NCI-H82 (cell line): ENCODE measurements at regions not wholly inside any gene's neighbourhood (a gene's known extent, or its start where the extent isn't known, plus 50 kb on each side); places are given as distances from the start of the nearest gene placed in this dataset.
"Not testable (repeated sequence)": the region's sequence is repeated elsewhere in the genome, so short reads cannot be mapped to it uniquely, and the experiment has no call there.

Experiments used
- DNase-seq: peaks from one replicate; lab custom pipeline; 2025; lab: John Stamatoyannopoulos, UW

DNA sequence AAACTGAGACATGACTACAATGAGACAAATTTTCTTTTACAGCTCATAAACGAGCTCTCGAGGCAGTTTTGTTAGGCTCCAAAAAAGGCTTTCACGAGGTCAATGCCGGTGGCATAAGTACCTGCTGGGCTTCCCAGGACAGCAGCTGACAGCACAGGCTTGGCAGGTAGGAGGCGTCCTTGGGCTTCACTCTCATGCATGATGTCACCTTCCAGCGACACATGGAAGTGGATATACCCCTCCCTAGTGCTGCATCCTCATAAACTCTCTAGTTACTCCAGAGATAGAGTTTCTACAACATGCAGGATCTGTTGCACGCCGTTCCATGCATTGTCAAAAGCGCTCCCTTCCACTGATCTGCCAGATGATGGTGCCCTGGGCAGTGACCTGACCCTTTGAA lies 112.5 kb upstream of the PAXBP1 start:
- peak; percentile 46 for DNase-seq

DNA sequence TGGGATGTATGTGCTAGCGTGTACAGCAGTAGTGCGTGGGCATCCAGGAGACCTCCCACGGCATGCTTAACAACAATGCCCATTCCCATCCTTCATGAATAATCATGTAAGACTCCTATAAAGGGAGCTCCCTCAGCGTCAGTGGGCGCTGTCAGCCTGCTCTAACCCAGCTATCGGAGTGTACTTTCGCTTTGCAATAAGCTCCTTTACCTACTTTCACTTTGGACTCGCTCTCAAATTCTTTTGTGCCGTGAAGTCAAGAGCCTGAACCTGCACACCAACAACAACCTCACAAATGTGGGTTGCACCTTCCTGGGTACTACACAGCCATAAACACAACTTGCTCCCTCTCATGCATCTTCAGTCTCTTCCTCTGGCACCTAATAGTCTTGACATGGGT lies 114.8 kb upstream of the PAXBP1 start:
- no peak for DNase-seq

DNA sequence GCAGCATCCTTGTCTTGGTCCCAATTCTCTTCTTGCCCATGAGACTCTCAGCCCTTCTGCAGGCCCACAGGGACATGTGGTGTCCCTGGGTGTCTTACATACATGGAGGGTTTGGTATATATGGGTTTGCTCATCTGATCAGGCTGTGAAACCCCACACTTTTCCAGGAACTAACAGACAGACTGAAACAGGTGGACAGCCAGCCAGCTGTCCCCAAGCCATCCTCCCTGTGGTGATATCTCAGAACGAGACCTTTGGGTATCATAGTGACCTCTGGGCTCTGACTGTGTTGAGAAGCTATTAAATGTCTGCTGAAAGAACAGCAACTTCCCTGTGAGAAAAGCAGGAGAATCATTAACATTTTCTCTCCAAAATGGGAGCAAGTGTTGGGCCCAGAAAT lies 115.5 kb upstream of the PAXBP1 start:
- no peak for DNase-seq

DNA sequence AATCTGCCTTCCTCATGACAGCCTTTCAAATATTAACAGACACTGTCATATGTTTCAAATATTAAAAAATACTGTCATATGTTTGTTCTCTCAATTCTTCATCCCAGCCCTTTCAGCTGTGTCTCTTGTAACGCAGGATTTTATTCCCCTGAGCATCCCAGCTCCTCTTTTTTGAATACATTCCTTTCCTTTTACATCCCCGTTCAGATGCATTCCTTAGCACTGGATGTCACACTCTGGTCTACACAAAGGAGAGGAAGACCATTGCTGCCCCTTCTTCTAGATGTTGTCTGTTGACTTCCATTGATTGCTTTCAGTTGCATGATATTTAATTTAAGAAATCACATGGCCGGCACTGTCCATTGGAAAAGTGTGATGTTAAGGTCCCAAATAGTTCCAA lies 117.4 kb upstream of the PAXBP1 start:
- no peak for DNase-seq

DNA sequence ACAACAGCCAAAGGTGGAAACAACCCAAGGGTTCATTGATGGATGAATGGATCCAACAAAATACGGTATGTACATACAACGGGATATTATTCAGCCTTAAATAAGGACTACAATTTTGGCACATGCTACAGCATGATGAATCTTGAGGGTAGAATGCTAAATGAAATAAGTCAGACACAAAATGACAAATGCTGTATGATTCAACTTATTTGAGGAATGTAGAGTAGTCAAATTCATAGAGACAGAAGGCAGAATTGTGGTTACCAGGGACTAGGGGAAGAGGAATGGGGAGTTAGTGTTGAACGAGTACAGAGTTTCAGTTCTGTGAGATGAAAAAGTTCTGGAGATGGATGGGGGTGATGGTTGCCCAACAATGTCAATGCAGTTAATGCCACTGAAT lies 118.0 kb upstream of the PAXBP1 start:
- DNase-seq, result no peak

DNA sequence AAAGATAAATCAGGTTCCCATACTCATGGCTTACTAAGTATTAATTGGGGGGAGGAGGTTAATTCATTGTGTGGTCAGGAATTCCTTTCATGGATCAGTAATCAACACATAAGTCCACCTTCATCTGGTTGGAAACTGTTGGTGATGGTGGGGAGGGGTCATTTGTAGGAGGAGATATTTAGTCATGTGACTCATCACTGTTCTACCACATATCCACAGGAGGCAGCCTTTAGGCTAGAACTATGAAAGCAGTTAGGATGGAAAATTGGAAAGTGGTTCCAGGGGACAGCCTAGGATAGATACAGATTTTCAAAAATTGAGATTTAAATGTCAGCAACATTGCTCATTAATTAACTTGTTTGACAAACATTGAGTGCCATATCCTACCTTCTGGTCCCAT lies 122.8 kb upstream of the PAXBP1 start:
- no peak for DNase-seq

DNA sequence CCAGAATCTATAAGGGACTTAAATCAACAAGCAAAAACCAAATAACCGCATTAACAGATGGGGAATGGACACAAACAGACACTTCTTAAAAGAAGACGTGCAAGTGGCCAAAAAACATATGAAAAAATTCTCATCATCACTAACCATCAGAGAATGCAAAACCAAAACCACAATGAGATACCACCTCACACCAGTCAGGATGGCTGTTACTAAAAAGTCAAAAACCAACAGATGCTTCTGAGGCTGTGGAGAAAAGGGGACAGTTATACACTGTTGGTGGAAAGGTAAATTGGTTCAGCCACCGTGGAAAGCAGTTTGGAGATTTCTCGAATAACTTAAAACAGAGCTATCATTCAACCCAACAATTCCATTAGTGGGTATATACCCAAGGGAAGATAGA lies 124.9 kb upstream of the OLIG2 start:
- DNase-seq, result no peak

DNA sequence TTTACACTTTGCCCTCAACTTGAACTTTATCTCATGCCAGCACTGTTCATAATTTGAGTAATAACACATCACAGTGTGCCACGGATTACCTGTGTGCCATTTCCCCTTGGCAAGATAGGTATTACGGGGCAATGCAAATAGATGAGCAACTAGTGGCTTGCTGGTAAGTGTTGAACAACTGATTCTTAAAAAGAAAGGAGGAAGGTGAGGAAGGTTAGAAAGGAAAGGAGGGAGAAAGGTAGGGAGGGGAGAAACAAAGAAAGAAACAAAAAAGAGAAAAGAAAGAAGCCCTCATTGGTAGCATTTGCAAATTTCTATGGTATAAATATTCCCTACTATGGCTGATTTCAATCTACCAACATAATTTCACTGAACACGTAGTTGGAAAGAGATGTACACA lies 118.2 kb upstream of the OLIG2 start:
- DNase-seq, result no peak

DNA sequence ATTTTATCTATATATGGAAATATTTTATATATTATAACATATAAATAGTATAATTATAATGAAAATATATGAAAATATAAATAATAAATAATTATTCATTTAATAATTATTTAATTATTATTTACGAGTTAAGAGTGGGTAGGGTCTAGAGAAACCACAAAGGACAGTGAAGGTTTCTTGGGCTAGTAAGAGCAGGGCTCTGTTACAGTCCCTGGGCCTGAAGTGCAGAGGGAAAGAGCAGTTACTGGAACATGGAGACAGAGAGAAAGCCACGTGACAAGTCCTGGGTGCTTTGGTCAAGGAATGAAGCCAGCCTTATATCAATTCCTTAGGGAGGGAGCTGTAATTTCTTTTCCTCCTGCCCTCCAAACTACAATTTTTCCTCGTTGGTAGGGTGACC lies 117.2 kb upstream of the OLIG2 start:
- DNase-seq, result peak; percentile 43

DNA sequence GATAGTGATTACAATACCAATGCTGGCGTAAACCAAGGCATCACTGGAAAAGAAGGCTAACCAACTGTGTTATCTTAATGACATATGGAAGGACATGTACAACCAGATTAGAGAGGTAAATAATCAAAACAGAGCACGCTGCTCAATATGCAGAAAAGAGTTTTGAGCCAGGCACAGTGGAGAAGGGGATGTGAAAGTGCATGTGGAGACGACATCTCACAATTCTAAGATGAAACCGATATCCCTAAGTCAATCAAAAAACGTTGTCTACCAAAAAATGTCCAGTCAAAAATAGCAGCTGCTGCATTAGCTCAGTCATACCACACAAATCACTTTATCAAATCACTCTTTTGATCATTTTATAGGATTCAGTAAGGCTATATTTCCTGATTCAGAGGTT lies 116.3 kb upstream of the OLIG2 start:
- DNase-seq, result no peak

DNA sequence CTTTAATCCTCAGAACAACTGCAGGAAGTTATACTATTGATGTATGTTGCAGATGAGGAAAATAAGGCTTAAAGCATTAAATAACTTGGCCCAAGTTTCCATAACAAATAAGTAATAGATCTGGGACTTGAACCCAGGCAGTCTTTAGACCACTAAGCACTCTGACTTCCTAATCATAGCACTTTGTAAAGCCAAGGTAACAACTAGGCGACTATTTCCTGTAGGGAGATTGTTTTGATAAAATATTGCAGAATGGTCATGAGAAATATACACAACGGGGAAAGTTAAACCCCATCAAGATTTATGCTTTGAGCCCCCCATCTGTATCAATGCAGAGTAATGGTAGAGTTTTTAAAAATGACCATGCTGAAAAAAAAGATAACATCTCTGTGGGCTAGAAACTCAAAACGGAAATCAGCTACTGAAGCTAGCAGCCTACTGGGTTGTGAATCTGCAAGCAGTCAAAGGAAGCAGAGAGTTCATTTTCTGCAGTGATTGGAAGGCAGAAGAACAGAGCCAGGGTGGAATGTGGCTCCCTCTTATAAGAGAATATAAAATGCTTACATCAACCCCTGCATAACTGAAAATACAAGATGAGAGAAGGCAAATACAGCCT lies 111.2 kb upstream of the OLIG2 start:
- no peak for DNase-seq

DNA sequence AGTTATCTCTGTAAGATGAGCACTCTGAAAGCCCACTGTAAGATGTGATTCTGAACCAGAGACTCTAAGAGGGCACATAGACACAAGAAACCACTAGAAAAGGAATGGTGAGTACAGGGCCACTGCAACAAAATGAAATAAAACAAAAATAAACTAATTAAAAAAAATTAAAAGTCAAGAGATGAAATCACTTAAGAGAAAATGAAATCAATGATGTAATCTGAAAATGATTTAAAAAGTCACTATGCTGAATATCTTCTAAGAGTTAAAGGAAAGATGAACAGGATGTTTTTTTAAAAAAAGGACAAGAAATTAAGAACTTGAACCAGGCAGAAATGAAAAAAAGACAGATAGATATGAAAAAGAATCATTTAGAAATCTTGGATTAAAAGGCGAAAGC lies 110.6 kb upstream of the OLIG2 start:
- DNase-seq, result no peak

DNA sequence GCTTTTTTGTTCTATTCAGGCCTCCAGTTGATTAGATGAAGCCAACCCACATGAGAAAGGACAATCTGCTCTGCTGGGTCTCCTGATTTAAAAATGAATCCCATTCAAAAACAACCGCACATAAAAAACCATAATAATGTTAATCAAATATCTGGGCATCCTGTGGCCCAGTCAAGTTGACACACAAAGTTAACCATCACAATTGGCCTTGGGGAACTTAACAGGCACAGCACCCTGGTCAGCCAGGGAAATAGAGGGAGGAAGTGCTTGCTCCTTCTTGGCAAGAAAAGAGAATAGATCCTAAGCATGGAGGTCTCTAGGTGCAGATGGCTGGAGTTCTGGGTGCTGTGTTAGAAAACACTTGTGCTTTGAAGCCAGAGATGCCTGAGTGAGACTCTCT lies 109.6 kb upstream of the OLIG2 start:
- DNase-seq, result no peak

DNA sequence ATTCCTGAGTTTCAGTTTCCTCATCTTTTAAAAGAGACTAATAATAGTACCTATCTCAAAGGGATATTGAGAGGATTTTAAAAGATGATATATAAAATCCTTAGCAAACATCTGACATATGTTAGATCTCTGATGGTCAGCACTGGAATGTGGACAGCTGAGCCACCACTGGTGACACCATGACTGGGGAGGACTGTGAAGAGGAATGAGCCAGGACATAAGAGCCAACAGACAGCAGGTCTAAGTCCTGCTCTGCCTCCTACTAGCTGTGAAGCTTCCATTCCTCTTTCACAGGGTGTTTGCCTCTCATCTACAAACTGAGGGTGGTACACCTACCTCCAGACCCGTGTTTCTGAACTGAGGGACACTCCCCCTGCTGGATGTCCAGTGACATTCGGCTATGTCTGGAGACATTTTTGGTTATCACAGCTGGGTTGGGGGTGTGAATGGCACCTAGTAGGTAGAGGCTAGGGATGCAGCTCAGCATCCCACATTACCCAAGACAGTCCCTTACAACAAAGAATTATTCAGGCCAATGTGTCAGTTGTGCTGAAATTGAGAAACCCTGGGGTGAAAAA lies 109.1 kb upstream of the OLIG2 start:
- DNase-seq, result peak; percentile 45

DNA sequence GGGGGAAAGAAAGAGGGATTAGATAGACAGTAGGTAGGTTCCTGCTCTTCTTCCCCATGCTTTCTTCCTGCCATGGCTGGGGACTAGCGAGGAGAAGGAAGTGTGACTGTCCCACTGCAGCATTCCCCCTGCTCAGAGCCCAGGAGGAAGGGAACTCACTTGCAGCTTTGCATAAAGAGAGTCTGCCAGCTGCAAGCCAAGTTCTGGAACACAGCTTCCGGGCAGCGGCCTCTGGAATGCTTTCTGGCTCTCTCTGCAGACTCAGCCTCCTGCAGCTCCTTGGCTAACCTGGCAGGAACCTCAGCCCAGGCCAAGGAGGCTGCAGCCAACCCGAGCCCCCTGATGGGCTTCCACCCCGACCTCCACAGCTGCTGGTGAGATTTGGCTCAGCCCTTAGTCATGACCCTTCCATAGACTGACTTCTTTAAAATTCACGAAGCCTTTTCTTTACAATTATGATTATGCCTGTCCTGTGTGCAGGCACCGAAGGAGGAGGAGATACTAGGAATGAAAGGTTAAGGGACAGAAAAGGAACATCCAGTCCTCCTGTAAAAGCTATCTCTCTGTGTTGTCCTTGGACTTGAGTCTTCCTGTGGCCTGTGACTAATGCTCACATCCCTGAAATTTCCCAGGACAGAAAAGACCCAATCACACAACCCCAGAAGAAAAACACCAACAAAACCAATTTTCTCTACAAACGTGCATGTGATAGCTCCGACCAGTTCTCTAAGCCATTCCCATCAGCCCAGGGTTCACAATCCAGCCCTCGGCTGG lies 108.2 kb upstream of the OLIG2 start:
- DNase-seq, result no peak

DNA sequence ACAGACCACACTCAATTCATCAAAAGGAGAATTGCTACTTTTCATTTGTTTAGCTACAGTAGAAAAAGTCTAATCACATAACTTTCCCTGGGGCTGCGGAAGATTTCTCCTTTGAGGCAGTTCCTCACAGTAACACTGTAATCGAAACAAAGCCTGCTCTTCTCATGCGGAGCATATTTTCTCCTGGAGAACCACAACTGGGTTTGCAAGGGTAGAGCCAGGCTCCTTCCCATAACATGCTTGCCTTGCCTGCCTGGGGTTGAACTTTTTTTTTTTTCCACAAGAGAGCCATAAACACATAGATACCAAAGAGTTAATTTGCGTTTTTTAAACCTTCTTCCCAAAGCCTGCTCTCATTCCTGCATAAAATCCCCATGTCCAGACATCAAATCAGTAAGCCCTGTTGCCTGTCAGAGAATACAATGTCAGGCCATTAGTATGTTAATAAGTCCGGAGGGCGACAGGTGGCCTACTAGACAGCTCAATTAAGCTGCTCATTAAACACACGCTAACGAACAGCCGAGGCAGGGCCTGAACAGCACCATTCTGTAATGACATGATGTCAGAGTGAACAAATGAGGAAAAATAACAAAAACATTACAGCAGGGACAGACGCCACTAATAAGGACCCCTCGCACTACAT lies 107.1 kb upstream of the OLIG2 start:
- DNase-seq, result peak; percentile 82

DNA sequence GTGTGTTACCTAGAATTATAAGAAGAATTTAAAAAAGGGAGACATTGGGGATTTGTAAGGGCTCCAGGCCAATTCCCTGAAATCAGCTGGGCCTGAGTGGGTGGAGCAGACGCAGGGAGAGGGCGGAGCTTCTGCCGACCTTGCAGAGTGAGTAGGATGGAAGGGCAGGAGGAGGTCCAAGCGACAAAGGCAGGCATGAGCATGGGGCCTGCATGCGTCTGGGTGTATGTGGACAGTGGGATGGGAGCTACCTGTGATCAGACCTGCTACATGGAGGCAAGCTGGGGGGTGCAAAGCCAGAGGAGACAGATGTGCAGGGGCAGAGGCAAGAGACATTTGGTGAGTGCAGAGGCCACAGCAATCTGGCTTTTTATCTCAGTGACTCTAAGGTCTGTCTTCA lies 105.3 kb upstream of the OLIG2 start:
- no peak for DNase-seq

DNA sequence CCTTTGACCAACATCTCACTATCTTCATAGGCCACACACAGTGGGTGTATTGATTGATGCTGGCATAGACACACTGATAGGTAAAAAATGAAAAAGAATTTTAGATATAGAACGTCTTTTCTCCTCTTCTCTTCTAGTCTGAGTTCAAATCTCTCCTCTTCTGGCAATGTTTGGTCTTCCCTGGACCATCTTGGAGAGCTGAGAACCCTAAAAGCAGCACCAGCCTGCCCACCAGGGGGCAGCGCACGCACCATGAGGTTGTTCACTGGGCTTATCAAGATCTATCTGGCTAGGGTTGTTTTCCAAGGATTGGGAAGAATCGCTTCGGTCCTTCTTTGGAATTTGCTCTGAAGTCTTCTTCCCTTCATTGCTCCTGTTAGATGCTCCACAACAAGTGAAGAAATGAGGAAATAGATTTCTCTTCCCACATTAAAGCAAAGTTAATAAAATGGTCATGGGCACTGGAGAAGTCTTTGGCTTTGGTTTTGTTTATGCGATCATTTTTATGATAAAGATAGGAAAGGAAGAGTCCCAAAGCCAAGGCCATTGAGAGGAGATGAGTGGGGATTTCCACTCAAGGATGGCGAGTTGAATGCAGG lies 104.0 kb upstream of the OLIG2 start:
- DNase-seq, result peak; percentile 72

DNA sequence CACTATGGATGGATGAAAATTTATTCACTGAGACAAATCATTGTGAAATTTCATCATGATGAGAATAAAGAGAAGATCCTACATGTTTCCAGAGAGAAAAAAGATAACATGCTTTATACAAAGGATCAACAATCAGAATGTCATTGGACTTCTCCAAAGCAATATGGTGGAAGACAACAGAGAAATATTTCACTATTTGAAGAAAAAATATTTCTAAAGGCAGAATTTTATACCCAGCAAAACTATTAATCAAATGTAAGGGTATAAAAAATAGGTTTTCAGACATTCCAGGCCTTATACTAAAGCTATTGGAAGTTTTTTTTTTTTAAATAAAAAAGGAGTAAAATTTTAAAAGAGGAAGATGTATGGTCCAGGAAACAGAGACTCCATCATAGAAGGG lies 100.6 kb upstream of the OLIG2 start:
- DNase-seq, result no peak

DNA sequence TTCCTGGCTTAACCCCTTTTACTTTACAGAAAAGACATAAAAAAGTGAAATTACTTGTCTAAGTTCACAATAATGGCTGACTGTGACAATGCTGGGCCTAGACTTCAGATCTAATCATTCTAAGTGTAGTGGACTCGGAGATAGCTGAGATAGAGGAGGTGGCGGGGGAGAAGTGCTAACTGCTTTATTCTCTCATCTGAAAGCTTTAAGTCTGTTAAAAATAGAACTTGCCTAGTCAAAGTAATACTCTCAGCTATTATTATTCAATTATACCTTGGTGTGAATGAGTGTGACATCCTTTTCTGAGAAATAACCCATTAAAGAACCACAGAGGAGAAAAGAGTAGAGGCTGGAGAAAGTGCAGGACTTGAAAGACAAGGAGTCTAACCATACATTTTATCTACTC lies 96.1 kb upstream of the OLIG2 start:
- no peak for DNase-seq

DNA sequence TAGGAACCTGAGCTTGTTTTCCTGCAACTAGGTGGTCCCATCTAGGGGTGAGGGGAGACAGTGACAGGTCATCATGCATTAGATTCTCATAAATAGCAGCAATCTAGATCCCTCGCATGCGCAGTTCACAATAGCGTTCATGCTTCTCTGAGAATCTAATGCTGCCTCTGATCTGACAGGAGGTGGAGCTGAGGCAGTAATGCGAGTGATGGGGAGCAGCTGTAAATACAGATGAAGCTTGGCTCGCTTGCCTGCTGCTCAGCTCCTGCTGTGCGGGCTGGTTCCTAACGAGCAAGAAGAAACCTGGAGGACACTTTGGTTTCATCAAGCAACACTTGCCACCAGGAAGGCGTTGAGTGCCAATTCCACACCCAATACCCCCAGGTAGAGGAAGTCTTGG lies 95.1 kb upstream of the OLIG2 start:
- no peak for DNase-seq

DNA sequence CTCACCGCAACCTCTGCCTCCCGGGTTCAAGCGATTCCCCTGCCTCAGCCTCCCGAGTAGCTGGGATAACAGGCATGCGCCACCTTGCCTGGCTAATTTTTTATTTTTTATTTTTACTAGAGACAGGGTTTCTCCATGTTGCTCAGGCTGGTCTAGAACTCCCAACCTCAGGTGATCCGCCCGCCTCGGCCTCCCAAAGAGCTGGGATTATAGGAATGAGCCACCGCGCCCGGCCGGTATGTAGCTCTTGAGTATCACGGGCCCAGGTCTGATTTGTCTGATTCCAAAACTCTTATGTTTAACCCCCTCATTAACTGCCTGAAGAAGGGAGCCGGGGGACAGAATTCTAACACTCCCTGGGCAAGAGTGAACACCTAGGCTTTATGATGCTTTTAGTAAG lies 91.7 kb upstream of the OLIG2 start:
- not testable (repeated sequence) for DNase-seq

DNA sequence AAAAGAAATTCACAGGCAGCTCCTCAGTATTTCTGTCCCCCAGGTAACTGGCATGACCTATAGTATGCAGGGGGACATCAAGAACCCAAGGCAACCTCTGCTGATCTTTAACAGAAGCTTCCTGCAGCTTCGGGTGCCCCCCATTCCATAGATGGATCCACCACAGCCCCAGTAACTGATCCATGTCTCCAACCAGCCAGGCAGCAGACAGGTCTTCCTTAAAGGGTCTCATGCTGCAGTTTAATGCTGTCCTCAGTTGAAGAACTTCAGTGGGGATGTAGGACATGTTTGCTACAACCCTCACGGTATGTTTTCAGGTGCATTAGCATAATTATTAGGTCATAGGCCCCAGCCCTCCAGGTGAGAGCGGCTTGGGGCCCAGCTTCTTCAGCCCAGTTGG lies 90.9 kb upstream of the OLIG2 start:
- no peak for DNase-seq
